ENCODE measurements at regions not wholly inside any gene's neighbourhood (a gene's known extent, or its start where the extent isn't known, plus 50 kb on each side); places are given as distances from the start of the nearest gene placed in this dataset.

DNA sequence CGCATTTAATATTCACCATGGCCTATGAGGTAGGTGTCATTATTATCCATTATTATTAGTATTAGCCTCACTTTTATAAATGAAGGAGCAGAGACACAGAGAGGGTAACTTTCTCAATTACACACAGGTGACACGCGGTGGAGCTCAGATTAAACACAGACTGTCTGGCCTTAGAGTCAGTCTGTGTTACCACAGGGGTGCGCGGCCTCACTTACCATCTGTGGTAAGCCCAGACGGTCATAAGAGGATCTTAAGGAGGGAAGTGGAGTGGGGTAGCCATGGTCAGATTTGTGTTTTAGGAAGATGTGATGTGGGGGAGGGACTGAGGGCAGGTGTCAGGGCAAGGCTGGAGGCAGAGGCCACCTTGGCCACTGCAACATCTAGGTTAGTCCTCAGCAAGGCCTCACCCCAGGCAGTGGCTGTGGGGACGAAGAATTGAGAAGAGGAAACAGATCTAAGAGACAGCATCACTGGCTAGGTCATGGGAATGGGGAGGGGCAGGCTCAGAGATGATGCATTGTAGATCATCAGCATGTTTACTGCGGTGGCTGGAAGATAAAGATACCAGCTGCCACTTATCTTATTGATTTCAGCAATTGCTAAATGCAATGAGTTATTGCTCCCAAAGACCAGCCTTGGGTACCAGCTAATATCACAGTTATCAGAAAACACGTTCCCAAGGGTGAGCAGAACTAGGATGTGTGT, 67.1 kb downstream of the SERPINA3 start:
- Histone ChIP-seq H3K4me3 (ENCODE audit: insufficient read depth, low read length) (no peak overlapping the region), H3K4me1 (ENCODE audit: insufficient read depth, low read length) (peaks cover 3% of the 10 kb centered on the region), H3K27me3 (ENCODE audit: insufficient read depth, low read length) (no peaks in the 10 kb centered on the region), H3K27ac (ENCODE audit: low read depth, low read length) (no peak overlapping the region), H4K20me1 (ENCODE audit: insufficient read depth, low read length) (no peaks in the 10 kb centered on the region), H3K36me3 (ENCODE audit: insufficient read depth, low read length) (no peaks in the 10 kb centered on the region), H3K79me2 (ENCODE audit: insufficient read depth, low read length) (no peaks in the 10 kb centered on the region), H3K9me3 (ENCODE audit: low read depth, low read length) (no peaks in the 10 kb centered on the region), H2AFZ (ENCODE audit: low read length) (no peak overlapping the region), H3K4me2 (ENCODE audit: insufficient read depth, low read length) (no peak overlapping the region)
- DNase-seq (ENCODE audit: insufficient read length, low spot score, missing footprints) = no peak
- TF ChIP-seq, protein P1, sequence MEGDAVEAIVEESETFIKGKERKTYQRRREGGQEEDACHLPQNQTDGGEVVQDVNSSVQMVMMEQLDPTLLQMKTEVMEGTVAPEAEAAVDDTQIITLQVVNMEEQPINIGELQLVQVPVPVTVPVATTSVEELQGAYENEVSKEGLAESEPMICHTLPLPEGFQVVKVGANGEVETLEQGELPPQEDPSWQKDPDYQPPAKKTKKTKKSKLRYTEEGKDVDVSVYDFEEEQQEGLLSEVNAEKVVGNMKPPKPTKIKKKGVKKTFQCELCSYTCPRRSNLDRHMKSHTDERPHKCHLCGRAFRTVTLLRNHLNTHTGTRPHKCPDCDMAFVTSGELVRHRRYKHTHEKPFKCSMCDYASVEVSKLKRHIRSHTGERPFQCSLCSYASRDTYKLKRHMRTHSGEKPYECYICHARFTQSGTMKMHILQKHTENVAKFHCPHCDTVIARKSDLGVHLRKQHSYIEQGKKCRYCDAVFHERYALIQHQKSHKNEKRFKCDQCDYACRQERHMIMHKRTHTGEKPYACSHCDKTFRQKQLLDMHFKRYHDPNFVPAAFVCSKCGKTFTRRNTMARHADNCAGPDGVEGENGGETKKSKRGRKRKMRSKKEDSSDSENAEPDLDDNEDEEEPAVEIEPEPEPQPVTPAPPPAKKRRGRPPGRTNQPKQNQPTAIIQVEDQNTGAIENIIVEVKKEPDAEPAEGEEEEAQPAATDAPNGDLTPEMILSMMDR (IDR thresholded peaks at IDR 0.05; ENCODE audit: extremely low read depth, low read depth, low read length) = no peak

DNA sequence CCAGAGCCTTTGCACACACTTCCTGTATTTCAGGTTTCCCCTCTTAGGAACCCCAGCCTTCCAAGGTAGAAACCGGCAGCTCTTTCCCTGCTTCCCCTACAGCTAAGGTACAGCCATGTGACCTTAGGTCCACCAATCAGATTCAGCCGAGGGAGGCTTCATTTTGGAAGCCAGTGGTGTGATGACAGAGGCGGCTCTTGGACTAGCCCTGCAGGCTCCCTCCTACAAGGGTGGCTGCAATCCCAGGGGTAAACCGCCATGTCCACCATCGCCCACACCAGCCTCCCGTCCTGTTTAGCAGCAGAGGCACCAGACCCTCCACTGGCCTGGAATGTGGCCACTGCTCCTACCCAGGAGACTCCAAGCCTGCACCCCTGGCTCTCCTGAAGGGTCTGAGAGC, 65.6 kb downstream of the SERPINA3 start:
- H3K27ac ChIP-seq (ENCODE audit: low read depth, low read length) = no peak overlapping the region
- no peak overlapping the region for H2AFZ ChIP-seq (ENCODE audit: low read length)
- no peak overlapping the region for H3K4me3 ChIP-seq (ENCODE audit: insufficient read depth, low read length)
- DNase-seq (ENCODE audit: insufficient read length, low spot score, missing footprints) = no peak
- no peaks in the 10 kb centered on the region for H3K79me2 ChIP-seq (ENCODE audit: insufficient read depth, low read length)
- no peak overlapping the region for H3K4me2 ChIP-seq (ENCODE audit: insufficient read depth, low read length)
- H4K20me1 ChIP-seq (ENCODE audit: insufficient read depth, low read length) = no peaks in the 10 kb centered on the region
- peaks cover 8% of the 10 kb centered on the region for H3K4me1 ChIP-seq (ENCODE audit: insufficient read depth, low read length)
- no peaks in the 10 kb centered on the region for H3K27me3 ChIP-seq (ENCODE audit: insufficient read depth, low read length)
- TF ChIP-seq, protein P1 (IDR thresholded peaks at IDR 0.05; ENCODE audit: extremely low read depth, low read depth, low read length) = no peak
- H3K9me3 ChIP-seq (ENCODE audit: low read depth, low read length) = no peaks in the 10 kb centered on the region
- H3K36me3 ChIP-seq (ENCODE audit: insufficient read depth, low read length) = no peaks in the 10 kb centered on the region

DNA sequence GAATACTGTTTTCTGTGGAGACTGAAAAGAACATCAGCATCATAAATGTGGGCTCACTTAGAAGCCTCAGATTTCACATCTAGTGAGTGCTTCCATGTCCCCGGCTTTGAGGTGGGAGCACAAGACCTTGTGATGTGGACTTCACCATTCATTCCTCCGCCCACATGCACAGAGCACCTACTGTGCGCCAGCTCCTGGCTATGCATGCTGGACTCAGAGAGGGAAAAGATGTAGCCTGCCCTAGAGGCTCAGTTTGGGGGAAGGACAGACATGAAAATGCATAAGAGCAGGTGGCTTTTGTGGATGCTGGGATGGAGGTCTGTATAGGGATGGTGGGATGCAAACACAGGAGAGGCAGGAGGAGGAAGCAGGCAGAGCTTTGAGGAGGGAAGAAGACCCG, 65.0 kb downstream of the SERPINA3 start:
- TF ChIP-seq, protein P1 (IDR thresholded peaks at IDR 0.05; ENCODE audit: extremely low read depth, low read depth, low read length) = no peak
- Histone ChIP-seq H3K4me3 (ENCODE audit: insufficient read depth, low read length) (no peak overlapping the region), H3K9me3 (ENCODE audit: low read depth, low read length) (no peaks in the 10 kb centered on the region), H3K27ac (ENCODE audit: low read depth, low read length) (no peak overlapping the region), H4K20me1 (ENCODE audit: insufficient read depth, low read length) (no peaks in the 10 kb centered on the region), H3K4me1 (ENCODE audit: insufficient read depth, low read length) (peaks cover 8% of the 10 kb centered on the region), H3K4me2 (ENCODE audit: insufficient read depth, low read length) (no peak overlapping the region), H3K27me3 (ENCODE audit: insufficient read depth, low read length) (no peaks in the 10 kb centered on the region), H2AFZ (ENCODE audit: low read length) (no peak overlapping the region), H3K36me3 (ENCODE audit: insufficient read depth, low read length) (no peaks in the 10 kb centered on the region), H3K79me2 (ENCODE audit: insufficient read depth, low read length) (no peaks in the 10 kb centered on the region)
- no peak for DNase-seq (ENCODE audit: insufficient read length, low spot score, missing footprints)

DNA sequence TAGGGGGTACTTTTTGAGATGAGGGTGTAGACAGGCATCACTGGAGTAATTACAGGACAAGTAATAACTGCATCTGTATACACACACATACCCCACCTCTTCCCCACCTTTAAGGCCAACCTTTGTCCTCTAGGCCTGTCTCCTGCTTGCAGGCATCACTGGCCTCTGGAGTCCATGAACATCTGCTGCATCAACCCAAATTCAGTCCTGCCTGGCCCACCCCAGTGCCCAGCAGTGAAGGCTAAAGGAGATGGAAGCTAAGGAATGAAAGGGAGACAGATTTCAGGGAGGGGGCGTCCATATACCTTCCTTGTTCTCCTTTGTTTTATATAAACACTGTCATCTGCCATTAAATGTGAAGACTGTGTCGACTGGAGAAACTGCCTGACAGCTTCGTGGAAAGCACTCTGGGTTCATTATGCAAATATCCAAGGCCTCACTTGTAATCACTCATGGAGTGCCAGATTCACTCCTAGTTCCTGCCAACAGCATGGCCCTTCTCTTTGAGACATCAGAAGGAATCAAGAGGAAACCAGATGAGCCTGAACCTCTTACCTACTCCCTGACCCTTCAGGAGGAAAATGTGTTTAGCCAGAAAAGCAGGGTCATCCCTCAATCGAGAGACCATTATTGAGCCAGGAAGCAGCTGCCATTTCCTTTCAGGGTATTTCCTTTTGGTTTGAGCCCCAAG, 64.4 kb downstream of the SERPINA3 start:
- Histone ChIP-seq H3K4me2 (ENCODE audit: insufficient read depth, low read length) (no peak overlapping the region), H3K27me3 (ENCODE audit: insufficient read depth, low read length) (no peaks in the 10 kb centered on the region), H3K27ac (ENCODE audit: low read depth, low read length) (no peak overlapping the region), H3K9me3 (ENCODE audit: low read depth, low read length) (no peaks in the 10 kb centered on the region), H3K4me1 (ENCODE audit: insufficient read depth, low read length) (peaks cover 8% of the 10 kb centered on the region), H3K4me3 (ENCODE audit: insufficient read depth, low read length) (no peak overlapping the region), H3K79me2 (ENCODE audit: insufficient read depth, low read length) (no peaks in the 10 kb centered on the region), H3K36me3 (ENCODE audit: insufficient read depth, low read length) (no peaks in the 10 kb centered on the region), H2AFZ (ENCODE audit: low read length) (no peak overlapping the region), H4K20me1 (ENCODE audit: insufficient read depth, low read length) (no peaks in the 10 kb centered on the region)
- TF ChIP-seq, protein P1 (IDR thresholded peaks at IDR 0.05; ENCODE audit: extremely low read depth, low read depth, low read length) = no peak
- DNase-seq (ENCODE audit: insufficient read length, low spot score, missing footprints) = no peak

All from osteoblast (primary cell).